HEK293 (cell line): ENCODE measurements at regions not wholly inside any gene's neighbourhood (a gene's known extent, or its start where the extent isn't known, plus 50 kb on each side); places are given as distances from the start of the nearest gene placed in this dataset.

ENCODE experiments used
- CTCF ChIA-PET: fragments of 350-600 bp; formaldehyde crosslinking; extraction: SDS; loops from one replicate; lab custom pipeline; 2021; ENCODE audit warnings: antibody characterized with exemption; lab: Yijun Ruan, JAX
- POLR2A ChIA-PET: fragments of 300-600 bp; formaldehyde crosslinking; extraction: SDS; loops from one replicate; lab custom pipeline; 2020; ENCODE audit warnings: antibody characterized with exemption, inconsistent platforms; lab: Yijun Ruan, JAX
- H3K27ac ChIP-seq: fragments of 200-500 bp; sonication (Bioruptor generic); 2 replicates; pipeline ENCODE4 v1.5.1; 2014; ENCODE audit warnings: low read depth, low read length, control low read depth, inconsistent platforms; ENCODE audit errors: extremely low read depth
- H3K36me3 ChIP-seq, 2 experiments: fragments of 200-500 bp in 1 of 2; sonication (Bioruptor generic) in 1 of 2; 1 replicate in 1 of 2; 2 replicates in 1 of 2; pipeline ENCODE4 v1.5.1; 2014 to 2017; ENCODE audit warnings: inconsistent platforms in 2 of 2, low read length in 2 of 2; ENCODE audit not compliant: control insufficient read depth in 2 of 2, insufficient read depth in 1 of 2
- H3K4me1 ChIP-seq: fragments of 200-500 bp; sonication (Bioruptor generic); 2 replicates; pipeline ENCODE4 v1.5.1; 2014; ENCODE audit warnings: mild to moderate bottlenecking, low read length, inconsistent platforms; ENCODE audit not compliant: control insufficient read depth, insufficient read depth
- H3K4me3 ChIP-seq: 2 replicates; pipeline ENCODE4 v1.5.1; 2011; ENCODE audit warnings: low read depth, mild to moderate bottlenecking, control low read depth, low read length, moderate library complexity
- H3K9me3 ChIP-seq: fragments of 200-500 bp; sonication (Bioruptor generic); 2 replicates; pipeline ENCODE4 v1.5.1; 2014; ENCODE audit warnings: low read depth, low read length, inconsistent platforms; ENCODE audit not compliant: control insufficient read depth, insufficient read depth
- HOXA7 ChIP-seq: sonication (generic); formaldehyde crosslinking; IDR thresholded peaks from 2 replicates; pipeline ENCODE4 v1.8.1; 2022; ENCODE audit warnings: missing genetic modification reagents, borderline replicate concordance
- OSR2 ChIP-seq: fragments of 450-650 bp; formaldehyde crosslinking; IDR thresholded peaks from 2 replicates; pipeline ENCODE4 v1.5.1; 2016; ENCODE audit warnings: missing biosample characterization, missing genetic modification characterization
- REPIN1 ChIP-seq: fragments of 450-650 bp; formaldehyde crosslinking; IDR thresholded peaks from 2 replicates; pipeline ENCODE4 v1.5.1; 2017; ENCODE audit warnings: missing biosample characterization, missing genetic modification characterization, low read depth
- TCF7L2 ChIP-seq: IDR thresholded peaks from 2 replicates; pipeline ENCODE4 v1.6.1; 2011; ENCODE audit warnings: low read depth, mild to moderate bottlenecking, inconsistent platforms, low read length, moderate library complexity, borderline replicate concordance
- ZNF221 ChIP-seq: fragments of 450-650 bp; formaldehyde crosslinking; IDR thresholded peaks from 2 replicates; pipeline ENCODE4 v1.5.1; 2017; ENCODE audit warnings: missing biosample characterization, missing genetic modification characterization, borderline replicate concordance
- ZNF24 ChIP-seq: fragments of 450-650 bp; formaldehyde crosslinking; IDR thresholded peaks from 2 replicates; pipeline ENCODE4 v1.5.1; 2016; ENCODE audit warnings: missing biosample characterization, missing genetic modification characterization
- ZNF350 ChIP-seq: fragments of 450-650 bp; formaldehyde crosslinking; IDR thresholded peaks from 2 replicates; pipeline ENCODE4 v1.5.0; 2017; ENCODE audit warnings: missing biosample characterization, mild to moderate bottlenecking, missing genetic modification characterization
- ZNF521 ChIP-seq: fragments of 450-650 bp; formaldehyde crosslinking; IDR thresholded peaks from 2 replicates; pipeline ENCODE4 v1.5.1; 2017; ENCODE audit warnings: missing biosample characterization, mild to moderate bottlenecking, missing genetic modification characterization
- ZNF530 ChIP-seq: fragments of 450-650 bp; formaldehyde crosslinking; IDR thresholded peaks from 2 replicates; pipeline ENCODE4 v1.5.1; 2016; ENCODE audit warnings: low read depth, missing biosample characterization, missing genetic modification characterization
- ZNF658 ChIP-seq: fragments of 450-650 bp; formaldehyde crosslinking; IDR thresholded peaks from 2 replicates; pipeline ENCODE4; 2016; ENCODE audit warnings: missing biosample characterization, missing genetic modification characterization
- ZNF777 ChIP-seq: fragments of 450-650 bp; formaldehyde crosslinking; IDR thresholded peaks from 2 replicates; pipeline ENCODE4 v1.5.1; 2017; ENCODE audit warnings: missing biosample characterization, missing genetic modification characterization, borderline replicate concordance
- ZXDB ChIP-seq: fragments of 450-650 bp; formaldehyde crosslinking; IDR thresholded peaks from 2 replicates; pipeline ENCODE4 v1.5.1; 2016; ENCODE audit warnings: missing biosample characterization, missing genetic modification characterization
- TF ChIP-seq, protein P1 (sequence below): fragments of 450-650 bp; formaldehyde crosslinking; conservative IDR thresholded peaks from 2 replicates; pipeline ENCODE4 v1.5.1; 2016; ENCODE audit warnings: low read depth, missing biosample characterization, missing genetic modification characterization
- TF ChIP-seq, protein P2 (sequence below): fragments of 450-650 bp; IDR thresholded peaks from 2 replicates; pipeline ENCODE4 v1.5.1; 2018; ENCODE audit warnings: missing biosample characterization, missing genetic modification characterization
- TF ChIP-seq, protein P3 (sequence below): fragments of 450-650 bp; formaldehyde crosslinking; IDR thresholded peaks from 2 replicates; pipeline ENCODE4 v1.5.1; 2017; ENCODE audit warnings: missing biosample characterization, missing genetic modification characterization
- TF ChIP-seq, protein P4 (sequence below): fragments of 450-650 bp; formaldehyde crosslinking; IDR thresholded peaks from 2 replicates; pipeline ENCODE4 v1.5.1; 2017; ENCODE audit warnings: missing biosample characterization, missing genetic modification characterization
- TF ChIP-seq, protein P5 (sequence below): fragments of 450-650 bp; formaldehyde crosslinking; IDR thresholded peaks from 2 replicates; pipeline ENCODE4 v1.5.1; 2016; ENCODE audit warnings: missing biosample characterization, missing genetic modification characterization

DNA sequence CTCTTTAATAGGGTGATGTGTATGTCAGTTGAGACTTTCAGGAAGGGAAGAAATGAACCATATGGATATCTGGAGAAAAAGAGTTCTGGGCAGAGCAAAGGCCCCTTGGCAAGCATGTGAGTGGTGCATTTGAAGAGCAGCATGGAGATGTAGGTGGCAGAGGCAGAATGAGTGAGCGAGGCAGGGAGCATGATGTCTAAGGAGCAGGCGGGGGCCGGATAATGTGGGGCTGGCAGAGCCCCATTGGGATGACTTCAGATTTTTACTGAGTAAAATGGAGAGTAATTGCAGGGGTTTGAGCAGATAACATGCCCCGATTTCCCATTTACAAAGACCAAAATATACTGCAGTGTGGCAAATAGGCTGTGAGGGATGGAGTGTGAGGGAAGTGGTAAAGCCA is 52.9 kb upstream of the PLCL2 start (continued):
- TF ChIP-seq, protein P1, sequence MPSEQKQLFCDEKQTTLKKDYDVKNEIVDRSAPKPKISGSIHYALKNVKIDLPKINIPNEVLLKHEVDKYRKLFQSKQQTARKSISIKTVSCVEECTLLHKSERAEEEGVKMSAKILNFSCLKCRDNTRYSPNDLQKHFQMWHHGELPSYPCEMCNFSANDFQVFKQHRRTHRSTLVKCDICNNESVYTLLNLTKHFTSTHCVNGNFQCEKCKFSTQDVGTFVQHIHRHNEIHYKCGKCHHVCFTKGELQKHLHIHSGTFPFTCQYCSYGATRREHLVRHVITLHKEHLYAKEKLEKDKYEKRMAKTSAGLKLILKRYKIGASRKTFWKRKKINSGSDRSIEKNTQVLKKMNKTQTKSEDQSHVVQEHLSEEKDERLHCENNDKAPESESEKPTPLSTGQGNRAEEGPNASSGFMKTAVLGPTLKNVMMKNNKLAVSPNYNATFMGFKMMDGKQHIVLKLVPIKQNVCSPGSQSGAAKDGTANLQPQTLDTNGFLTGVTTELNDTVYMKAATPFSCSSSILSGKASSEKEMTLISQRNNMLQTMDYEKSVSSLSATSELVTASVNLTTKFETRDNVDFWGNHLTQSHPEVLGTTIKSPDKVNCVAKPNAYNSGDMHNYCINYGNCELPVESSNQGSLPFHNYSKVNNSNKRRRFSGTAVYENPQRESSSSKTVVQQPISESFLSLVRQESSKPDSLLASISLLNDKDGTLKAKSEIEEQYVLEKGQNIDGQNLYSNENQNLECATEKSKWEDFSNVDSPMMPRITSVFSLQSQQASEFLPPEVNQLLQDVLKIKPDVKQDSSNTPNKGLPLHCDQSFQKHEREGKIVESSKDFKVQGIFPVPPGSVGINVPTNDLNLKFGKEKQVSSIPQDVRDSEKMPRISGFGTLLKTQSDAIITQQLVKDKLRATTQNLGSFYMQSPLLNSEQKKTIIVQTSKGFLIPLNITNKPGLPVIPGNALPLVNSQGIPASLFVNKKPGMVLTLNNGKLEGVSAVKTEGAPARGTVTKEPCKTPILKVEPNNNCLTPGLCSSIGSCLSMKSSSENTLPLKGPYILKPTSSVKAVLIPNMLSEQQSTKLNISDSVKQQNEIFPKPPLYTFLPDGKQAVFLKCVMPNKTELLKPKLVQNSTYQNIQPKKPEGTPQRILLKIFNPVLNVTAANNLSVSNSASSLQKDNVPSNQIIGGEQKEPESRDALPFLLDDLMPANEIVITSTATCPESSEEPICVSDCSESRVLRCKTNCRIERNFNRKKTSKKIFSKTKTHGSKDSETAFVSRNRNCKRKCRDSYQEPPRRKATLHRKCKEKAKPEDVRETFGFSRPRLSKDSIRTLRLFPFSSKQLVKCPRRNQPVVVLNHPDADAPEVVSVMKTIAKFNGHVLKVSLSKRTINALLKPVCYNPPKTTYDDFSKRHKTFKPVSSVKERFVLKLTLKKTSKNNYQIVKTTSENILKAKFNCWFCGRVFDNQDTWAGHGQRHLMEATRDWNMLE (tag by site-specific recombination): no peak

DNA sequence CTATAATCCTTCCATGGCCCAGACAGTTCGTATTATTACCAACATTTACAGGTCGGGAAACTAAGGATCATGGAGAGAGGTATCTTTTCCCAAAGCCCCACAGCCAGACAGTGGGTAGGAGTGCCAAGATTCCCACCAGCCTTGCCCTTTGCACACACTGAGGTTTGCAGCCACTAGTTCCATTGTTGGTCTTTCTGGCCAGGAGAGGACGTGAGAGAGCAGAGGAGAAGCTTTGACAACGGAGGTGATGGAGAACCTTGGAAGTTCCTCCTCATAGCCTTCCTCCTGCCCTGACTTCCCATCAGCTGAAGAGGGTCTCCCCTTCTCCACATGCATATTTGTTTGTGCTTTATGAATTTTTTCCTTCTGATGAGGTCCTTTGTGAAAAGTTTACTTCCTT is 50.5 kb upstream of the PLCL2 start:
- no peak for TF ChIP-seq ZXDB (tag by site-specific recombination)
- TF ChIP-seq, protein P2, sequence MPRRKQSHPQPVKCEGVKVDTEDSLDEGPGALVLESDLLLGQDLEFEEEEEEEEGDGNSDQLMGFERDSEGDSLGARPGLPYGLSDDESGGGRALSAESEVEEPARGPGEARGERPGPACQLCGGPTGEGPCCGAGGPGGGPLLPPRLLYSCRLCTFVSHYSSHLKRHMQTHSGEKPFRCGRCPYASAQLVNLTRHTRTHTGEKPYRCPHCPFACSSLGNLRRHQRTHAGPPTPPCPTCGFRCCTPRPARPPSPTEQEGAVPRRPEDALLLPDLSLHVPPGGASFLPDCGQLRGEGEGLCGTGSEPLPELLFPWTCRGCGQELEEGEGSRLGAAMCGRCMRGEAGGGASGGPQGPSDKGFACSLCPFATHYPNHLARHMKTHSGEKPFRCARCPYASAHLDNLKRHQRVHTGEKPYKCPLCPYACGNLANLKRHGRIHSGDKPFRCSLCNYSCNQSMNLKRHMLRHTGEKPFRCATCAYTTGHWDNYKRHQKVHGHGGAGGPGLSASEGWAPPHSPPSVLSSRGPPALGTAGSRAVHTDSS (tag by site-specific recombination): no peak
- no peak for TF ChIP-seq OSR2
- TF ChIP-seq ZNF658 (tag by site-specific recombination): no peak
- no peak for TF ChIP-seq ZNF350 (tag by site-specific recombination)
- TF ChIP-seq REPIN1 (tag by site-specific recombination): no peak
- TF ChIP-seq ZNF24 (tag by site-specific recombination): no peak
- ChIA-PET CTCF (no interaction called here), POLR2A (no interaction called here)
- no peaks in the 10 kb centered on the region for H3K9me3 ChIP-seq
- no peaks in the 10 kb centered on the region for H3K4me1 ChIP-seq
- H3K4me3 ChIP-seq: no peak overlapping the region
- no peaks in the 10 kb centered on the region for H3K36me3 ChIP-seq
- no peak overlapping the region for H3K27ac ChIP-seq

DNA sequence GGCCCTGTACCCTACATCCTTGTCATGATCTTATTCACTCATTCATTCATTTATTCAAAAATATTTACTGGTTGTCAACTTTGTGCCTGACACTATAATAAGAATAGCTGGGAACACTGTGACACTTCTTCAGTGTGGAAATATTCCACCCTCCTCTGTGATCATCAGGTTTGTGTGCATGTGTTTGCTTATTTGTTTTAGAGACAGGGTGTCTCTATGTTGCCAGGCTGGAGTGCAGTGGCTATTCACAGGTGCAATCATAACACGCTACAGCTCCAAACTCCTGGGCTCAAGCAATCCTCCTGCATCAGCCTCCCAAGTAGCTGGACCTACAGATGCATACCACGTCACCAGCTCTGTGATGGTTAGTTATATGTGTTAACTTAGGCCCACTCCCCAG is 50.0 kb upstream of the PLCL2 start:
- ChIA-PET CTCF (no interaction called here), POLR2A (no interaction called here)
- Histone ChIP-seq H3K9me3 (no peaks in the 10 kb centered on the region), H3K4me3 (no peak overlapping the region), H3K27ac (no peak overlapping the region), H3K36me3 (no peaks in the 10 kb centered on the region), H3K4me1 (no peaks in the 10 kb centered on the region)
- TF ChIP-seq, protein P3, sequence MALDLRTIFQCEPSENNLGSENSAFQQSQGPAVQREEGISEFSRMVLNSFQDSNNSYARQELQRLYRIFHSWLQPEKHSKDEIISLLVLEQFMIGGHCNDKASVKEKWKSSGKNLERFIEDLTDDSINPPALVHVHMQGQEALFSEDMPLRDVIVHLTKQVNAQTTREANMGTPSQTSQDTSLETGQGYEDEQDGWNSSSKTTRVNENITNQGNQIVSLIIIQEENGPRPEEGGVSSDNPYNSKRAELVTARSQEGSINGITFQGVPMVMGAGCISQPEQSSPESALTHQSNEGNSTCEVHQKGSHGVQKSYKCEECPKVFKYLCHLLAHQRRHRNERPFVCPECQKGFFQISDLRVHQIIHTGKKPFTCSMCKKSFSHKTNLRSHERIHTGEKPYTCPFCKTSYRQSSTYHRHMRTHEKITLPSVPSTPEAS (tag by site-specific recombination): no peak
- no peak for TF ChIP-seq ZNF521 (tag by site-specific recombination)
- no peak for TF ChIP-seq TCF7L2
- TF ChIP-seq HOXA7 (CRISPR knock-in tag): no peak
- TF ChIP-seq, protein P4, sequence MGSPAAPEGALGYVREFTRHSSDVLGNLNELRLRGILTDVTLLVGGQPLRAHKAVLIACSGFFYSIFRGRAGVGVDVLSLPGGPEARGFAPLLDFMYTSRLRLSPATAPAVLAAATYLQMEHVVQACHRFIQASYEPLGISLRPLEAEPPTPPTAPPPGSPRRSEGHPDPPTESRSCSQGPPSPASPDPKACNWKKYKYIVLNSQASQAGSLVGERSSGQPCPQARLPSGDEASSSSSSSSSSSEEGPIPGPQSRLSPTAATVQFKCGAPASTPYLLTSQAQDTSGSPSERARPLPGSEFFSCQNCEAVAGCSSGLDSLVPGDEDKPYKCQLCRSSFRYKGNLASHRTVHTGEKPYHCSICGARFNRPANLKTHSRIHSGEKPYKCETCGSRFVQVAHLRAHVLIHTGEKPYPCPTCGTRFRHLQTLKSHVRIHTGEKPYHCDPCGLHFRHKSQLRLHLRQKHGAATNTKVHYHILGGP (tag by site-specific recombination): no peak
- no peak for TF ChIP-seq ZNF530 (tag by site-specific recombination)
- TF ChIP-seq, protein P5, sequence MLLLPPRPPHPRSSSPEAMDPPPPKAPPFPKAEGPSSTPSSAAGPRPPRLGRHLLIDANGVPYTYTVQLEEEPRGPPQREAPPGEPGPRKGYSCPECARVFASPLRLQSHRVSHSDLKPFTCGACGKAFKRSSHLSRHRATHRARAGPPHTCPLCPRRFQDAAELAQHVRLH (tag by site-specific recombination): no peak
- no peak for TF ChIP-seq ZNF777 (tag by site-specific recombination)
- TF ChIP-seq ZNF221 (tag by site-specific recombination): no peak
- TF ChIP-seq, protein P1 (tag by site-specific recombination): no peak
